OCI-LY3 (cell line): ENCODE measurements at regions not wholly inside any gene's neighbourhood (a gene's known extent, or its start where the extent isn't known, plus 50 kb on each side); places are given as distances from the start of the nearest gene placed in this dataset.

Experiments used
- EZH2phosphoT487 ChIP-seq: fragments of 200-600 bp; shearing (Covaris generic); IDR thresholded peaks from 2 replicates; pipeline ENCODE4 v1.6.1; 2018; ENCODE audit warnings: antibody characterized with exemption, mixed run types, low read depth
- TF ChIP-seq, protein P1 (sequence below): fragments of 200-600, 300-600 bp; sonication (generic); IDR thresholded peaks from 2 replicates; pipeline ENCODE4 v1.5.1; 2014; ENCODE audit warnings: antibody characterized with exemption, low read length, low read depth

DNA sequence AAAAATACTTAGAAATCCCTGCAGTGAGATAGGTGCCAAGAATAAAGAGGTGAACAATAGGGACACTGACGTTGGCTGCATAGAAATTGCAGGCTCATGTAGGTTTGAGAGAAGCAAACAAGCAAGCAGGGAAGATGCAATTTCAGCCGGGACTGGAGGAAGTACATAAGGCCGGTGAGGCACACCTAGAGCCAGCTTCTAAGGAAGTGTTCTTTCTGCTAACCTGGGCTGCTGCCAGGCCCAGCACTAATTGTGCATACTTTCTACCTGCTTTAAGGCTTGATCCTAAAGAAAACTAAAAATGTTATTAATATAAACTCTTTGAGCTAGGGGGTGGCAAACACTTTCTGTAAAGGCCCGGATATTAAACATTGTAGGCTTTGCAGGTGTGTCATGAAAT lies 71.0 kb downstream of the LMO4 start:
- TF ChIP-seq, protein P1, sequence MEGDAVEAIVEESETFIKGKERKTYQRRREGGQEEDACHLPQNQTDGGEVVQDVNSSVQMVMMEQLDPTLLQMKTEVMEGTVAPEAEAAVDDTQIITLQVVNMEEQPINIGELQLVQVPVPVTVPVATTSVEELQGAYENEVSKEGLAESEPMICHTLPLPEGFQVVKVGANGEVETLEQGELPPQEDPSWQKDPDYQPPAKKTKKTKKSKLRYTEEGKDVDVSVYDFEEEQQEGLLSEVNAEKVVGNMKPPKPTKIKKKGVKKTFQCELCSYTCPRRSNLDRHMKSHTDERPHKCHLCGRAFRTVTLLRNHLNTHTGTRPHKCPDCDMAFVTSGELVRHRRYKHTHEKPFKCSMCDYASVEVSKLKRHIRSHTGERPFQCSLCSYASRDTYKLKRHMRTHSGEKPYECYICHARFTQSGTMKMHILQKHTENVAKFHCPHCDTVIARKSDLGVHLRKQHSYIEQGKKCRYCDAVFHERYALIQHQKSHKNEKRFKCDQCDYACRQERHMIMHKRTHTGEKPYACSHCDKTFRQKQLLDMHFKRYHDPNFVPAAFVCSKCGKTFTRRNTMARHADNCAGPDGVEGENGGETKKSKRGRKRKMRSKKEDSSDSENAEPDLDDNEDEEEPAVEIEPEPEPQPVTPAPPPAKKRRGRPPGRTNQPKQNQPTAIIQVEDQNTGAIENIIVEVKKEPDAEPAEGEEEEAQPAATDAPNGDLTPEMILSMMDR: no peak
- TF ChIP-seq EZH2phosphoT487: no peak
